ENCODE measurements at regions not wholly inside any gene's neighbourhood (a gene's known extent, or its start where the extent isn't known, plus 50 kb on each side); places are given as distances from the start of the nearest gene placed in this dataset.

- no peak for TF ChIP-seq SP1 (IDR thresholded peaks at IDR 0.05)
- no peak for TF ChIP-seq SUZ12 (IDR thresholded peaks at IDR 0.05)
- TF ChIP-seq ARNT (IDR thresholded peaks at IDR 0.05) = no peak
Measured at GRCh38 chr6:124881898-124882578, 80.2 kb upstream of the RNF217 start.
